HepG2 (cell line): ENCODE measurements at regions not wholly inside any gene's neighbourhood (a gene's known extent, or its start where the extent isn't known, plus 50 kb on each side); places are given as distances from the start of the nearest gene placed in this dataset.

Source experiments
- ATAC-seq: fragments of 200-7000 bp; cut with Tn5 transposase; 3 replicates; pipeline ENCODE4 v1.9.1; 2020; ENCODE audit warnings: mild to moderate bottlenecking, moderate library complexity
- BruUV-seq: library from RNA; stranded (reverse); fragments of 400-500 nt; replicated peaks from 2 replicates; lab custom pipeline; 2021; lab: Mats Ljungman, UMichigan
- CTCF ChIA-PET: fragments of 300-600 bp; formaldehyde crosslinking; extraction: SDS; loops from one replicate; lab custom pipeline; 2021; ENCODE audit warnings: low total read pairs, inconsistent platforms, low intra/inter-chr PET ratio; lab: Yijun Ruan, JAX
- POLR2A ChIA-PET: fragments of 350-600 bp; sonication (Branson Sonifier 250); formaldehyde crosslinking; loops from one replicate; lab custom pipeline; 2020; ENCODE audit warnings: antibody characterized with exemption, inconsistent platforms; lab: Yijun Ruan, JAX
- DNase-seq: peaks from one replicate; pipeline ENCODE4 v3.0.0-alpha.2; 2015; ENCODE audit warnings: low spot score
- FAIRE-seq: peaks from 3 replicates; lab custom pipeline; 2011; peaks lifted over from hg19 to GRCh38; lab: Jason Lieb, UNC
- H2AFZ ChIP-seq: one replicate; pipeline ENCODE4 v1.6.1; 2011; ENCODE audit warnings: low read length, inconsistent platforms
- H3K27ac ChIP-seq: fragments of 300-600 bp; 3 replicates; pipeline ENCODE4 v1.8.0; 2011; ENCODE audit warnings: mixed run types, mild to moderate bottlenecking, mixed read lengths, low read length, inconsistent platforms; ENCODE audit not compliant: insufficient read depth; ENCODE audit errors: extremely low read length
- H3K27me3 ChIP-seq, 2 experiments: fragments of 200-600 bp in 1 of 2; 2 replicates in 1 of 2; 3 replicates in 1 of 2; pipeline versions ENCODE4 v1.6.0 to v1.8.0; 2011; ENCODE audit warnings: low read length in 2 of 2, mild to moderate bottlenecking in 2 of 2, moderate library complexity in 2 of 2, inconsistent platforms in 1 of 2; ENCODE audit not compliant: insufficient read depth in 2 of 2, control insufficient read depth in 1 of 2
- H3K36me3 ChIP-seq, 2 experiments: fragments of 200-600 bp in 1 of 2; replicated peaks in 1 of 2; 2 replicates in 1 of 2; 3 replicates in 1 of 2; pipeline versions ENCODE4 v1.5.1 to v1.8.0; 2011; ENCODE audit warnings: low read length in 2 of 2, inconsistent platforms in 1 of 2; ENCODE audit not compliant: insufficient read depth in 2 of 2, control insufficient read depth in 1 of 2
- H3K4me1 ChIP-seq: 2 replicates; pipeline ENCODE4 v1.5.1; 2012; ENCODE audit warnings: low read length, inconsistent platforms; ENCODE audit not compliant: insufficient read depth
- H3K4me2 ChIP-seq: 2 replicates; pipeline ENCODE4 v1.6.0; 2011; ENCODE audit warnings: low read depth, low read length, inconsistent platforms
- H3K4me3 ChIP-seq, 3 experiments: fragments of 200-600 bp in 1 of 3; sonication (generic), shearing (Covaris generic) in 1 of 3; replicated peaks in 1 of 3; 2 replicates each; pipeline ENCODE4 v1.5.1; 2011 to 2016; ENCODE audit warnings: low read length in 3 of 3, inconsistent platforms in 2 of 3, low read depth in 2 of 3, mild to moderate bottlenecking in 2 of 3, control low read depth in 1 of 3, mixed read lengths in 1 of 3; ENCODE audit not compliant: insufficient read depth in 1 of 3
- H3K79me2 ChIP-seq: one replicate; pipeline ENCODE4 v1.6.1; 2011; ENCODE audit warnings: low read length, inconsistent platforms; ENCODE audit not compliant: insufficient read depth
- H3K9ac ChIP-seq: 2 replicates; pipeline ENCODE4 v1.6.0; 2011; ENCODE audit warnings: mild to moderate bottlenecking, low read depth, low read length, inconsistent platforms; ENCODE audit not compliant: insufficient read depth
- H3K9me3 ChIP-seq: 2 replicates; pipeline ENCODE4 v1.5.1; 2012; ENCODE audit warnings: mild to moderate bottlenecking, low read length
- H4K20me1 ChIP-seq: 2 replicates; pipeline ENCODE4 v1.6.0; 2011; ENCODE audit warnings: inconsistent platforms, mild to moderate bottlenecking, low read length, moderate library complexity; ENCODE audit not compliant: insufficient read depth
- HNRNPL ChIP-seq: fragments of 200-400 bp; formaldehyde crosslinking; IDR thresholded peaks from 2 replicates; pipeline ENCODE4 v1.6.1; 2017; ENCODE audit warnings: mild to moderate bottlenecking, low read depth, low read length
- MEIS2 ChIP-seq: sonication (generic); formaldehyde crosslinking; IDR thresholded peaks from 2 replicates; pipeline ENCODE4 v1.9.0; 2021; ENCODE audit warnings: mild to moderate bottlenecking, missing genetic modification reagents
- PBX3 ChIP-seq: sonication (generic); formaldehyde crosslinking; IDR thresholded peaks from 2 replicates; pipeline ENCODE4 v1.8.1; 2023; ENCODE audit warnings: missing genetic modification reagents, inconsistent platforms, borderline replicate concordance
- SIX4 ChIP-seq: sonication (generic); formaldehyde crosslinking; IDR thresholded peaks from 2 replicates; pipeline ENCODE4 v1.4.0; 2020; ENCODE audit warnings: missing genetic modification reagents
- SMAD1 ChIP-seq: sonication (generic); formaldehyde crosslinking; IDR thresholded peaks from 2 replicates; pipeline ENCODE4 v1.4.0; 2020; ENCODE audit warnings: missing genetic modification reagents, low read depth, mild to moderate bottlenecking, borderline replicate concordance
- SSRP1 ChIP-seq: IDR thresholded peaks from 2 replicates; pipeline ENCODE4 v1.6.1; 2016; ENCODE audit warnings: control low read depth
- USF2 ChIP-seq, 2 experiments: sonication (generic) in 1 of 2; formaldehyde crosslinking in 1 of 2; IDR thresholded peaks; 2 replicates each; pipeline versions ENCODE4 v1.5.1 to v1.6.1; 2011 to 2020; ENCODE audit warnings: borderline replicate concordance in 1 of 2, low read depth in 1 of 2, low read length in 1 of 2, mild to moderate bottlenecking in 1 of 2, missing genetic modification reagents in 1 of 2, moderate library complexity in 1 of 2
- ZNF431 ChIP-seq: sonication (generic); formaldehyde crosslinking; IDR thresholded peaks from 2 replicates; pipeline ENCODE4 v1.9.0; 2022; ENCODE audit warnings: missing genetic modification reagents, low read depth, mild to moderate bottlenecking, borderline replicate concordance
- WGBS: methylation state at CpG from one replicate; pipeline ENCODE4 v1.1.6; 2017; ENCODE audit warnings: low lambda C conversion rate; 5-methylcytosine and 5-hydroxymethylcytosine counted together
- in situ Hi-C: cut with HindIII; loops from 2 replicates; pipeline ENCODE4 v1.10.0; 2017; ENCODE audit warnings: low pct_unique_long_range_greater_than_20kb; ENCODE audit not compliant: extremely low pct_ligation_motif_present
- intact Hi-C: fragments of 100-400 bp; cut with micrococcal nuclease; formaldehyde crosslinking; loops from one replicate; pipeline ENCODE4 v1.10.0; 2022; ENCODE audit not compliant: unreplicated experiment
- TF ChIP-seq, protein P1 (sequence below): sonication (generic); formaldehyde crosslinking; IDR thresholded peaks from 2 replicates; pipeline ENCODE4 v1.4.0; 2020; ENCODE audit warnings: missing genetic modification reagents, borderline replicate concordance

GRCh38 chr2:196335221-196335634 is 163.8 kb upstream of the STK17B start (continued):
- TF ChIP-seq SIX4 (CRISPR knock-in tag) (no peak), USF2 (IDR thresholded peaks at IDR 0.05; ENCODE audit: low read depth, low read length) (no peak), USF2 (CRISPR knock-in tag; IDR thresholded peaks at IDR 0.05; ENCODE audit: borderline replicate concordance) (no peak), ZNF431 (CRISPR knock-in tag) (no peak)

GRCh38 chr2:196336207-196336606 is 164.8 kb upstream of the STK17B start:
- BruUV-seq = no TSS peak
- FAIRE-seq = no peak
- no peak overlapping the region for H3K27ac ChIP-seq

More at GRCh38 chr2:196336207-196336606, 164.8 kb upstream of the STK17B start:
- 0% methylated on average over 6 of the region's 6 CpGs for WGBS
- Histone ChIP-seq H3K36me3 (no peaks in the 10 kb centered on the region), H4K20me1 (no peaks in the 10 kb centered on the region)
- CTCF ChIA-PET = interaction anchor here (1.0 to 3.1 kb wide), 2 partner anchors 38 to 205 kb away, joined by 3 to 54 read pairs; no protein-coding TSS in a partner anchor
- TF ChIP-seq SSRP1 (CRISPR knock-in tag) (no peak), SMAD1 (no peak), MEIS2 (CRISPR knock-in tag) (no peak), PBX3 (CRISPR knock-in tag) (no peak), HNRNPL (no peak)
- TF ChIP-seq, protein P1, sequence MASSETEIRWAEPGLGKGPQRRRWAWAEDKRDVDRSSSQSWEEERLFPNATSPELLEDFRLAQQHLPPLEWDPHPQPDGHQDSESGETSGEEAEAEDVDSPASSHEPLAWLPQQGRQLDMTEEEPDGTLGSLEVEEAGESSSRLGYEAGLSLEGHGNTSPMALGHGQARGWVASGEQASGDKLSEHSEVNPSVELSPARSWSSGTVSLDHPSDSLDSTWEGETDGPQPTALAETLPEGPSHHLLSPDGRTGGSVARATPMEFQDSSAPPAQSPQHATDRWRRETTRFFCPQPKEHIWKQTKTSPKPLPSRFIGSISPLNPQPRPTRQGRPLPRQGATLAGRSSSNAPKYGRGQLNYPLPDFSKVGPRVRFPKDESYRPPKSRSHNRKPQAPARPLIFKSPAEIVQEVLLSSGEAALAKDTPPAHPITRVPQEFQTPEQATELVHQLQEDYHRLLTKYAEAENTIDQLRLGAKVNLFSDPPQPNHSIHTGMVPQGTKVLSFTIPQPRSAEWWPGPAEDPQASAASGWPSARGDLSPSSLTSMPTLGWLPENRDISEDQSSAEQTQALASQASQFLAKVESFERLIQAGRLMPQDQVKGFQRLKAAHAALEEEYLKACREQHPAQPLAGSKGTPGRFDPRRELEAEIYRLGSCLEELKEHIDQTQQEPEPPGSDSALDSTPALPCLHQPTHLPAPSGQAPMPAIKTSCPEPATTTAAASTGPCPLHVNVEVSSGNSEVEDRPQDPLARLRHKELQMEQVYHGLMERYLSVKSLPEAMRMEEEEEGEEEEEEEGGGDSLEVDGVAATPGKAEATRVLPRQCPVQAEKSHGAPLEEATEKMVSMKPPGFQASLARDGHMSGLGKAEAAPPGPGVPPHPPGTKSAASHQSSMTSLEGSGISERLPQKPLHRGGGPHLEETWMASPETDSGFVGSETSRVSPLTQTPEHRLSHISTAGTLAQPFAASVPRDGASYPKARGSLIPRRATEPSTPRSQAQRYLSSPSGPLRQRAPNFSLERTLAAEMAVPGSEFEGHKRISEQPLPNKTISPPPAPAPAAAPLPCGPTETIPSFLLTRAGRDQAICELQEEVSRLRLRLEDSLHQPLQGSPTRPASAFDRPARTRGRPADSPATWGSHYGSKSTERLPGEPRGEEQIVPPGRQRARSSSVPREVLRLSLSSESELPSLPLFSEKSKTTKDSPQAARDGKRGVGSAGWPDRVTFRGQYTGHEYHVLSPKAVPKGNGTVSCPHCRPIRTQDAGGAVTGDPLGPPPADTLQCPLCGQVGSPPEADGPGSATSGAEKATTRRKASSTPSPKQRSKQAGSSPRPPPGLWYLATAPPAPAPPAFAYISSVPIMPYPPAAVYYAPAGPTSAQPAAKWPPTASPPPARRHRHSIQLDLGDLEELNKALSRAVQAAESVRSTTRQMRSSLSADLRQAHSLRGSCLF (CRISPR knock-in tag) = no peak
- TF ChIP-seq, all 625 proteins: peak for 0
- H3K4me2 ChIP-seq = no peak overlapping the region
- H3K79me2 ChIP-seq = no peaks in the 10 kb centered on the region
- DNase-seq = no peak
- no peaks in the 10 kb centered on the region for H3K27me3 ChIP-seq
- intact Hi-C loops (no loop called here), in situ Hi-C loops (loop anchor here (5.0 kb wide), 1 partner anchor 204 kb away; no protein-coding TSS in a partner anchor)
- H3K4me1 ChIP-seq = no peaks in the 10 kb centered on the region
- no peaks in the 10 kb centered on the region for H3K9me3 ChIP-seq
- POLR2A ChIA-PET = no interaction called here
- no peak overlapping the region for H3K4me3 ChIP-seq
- H3K9ac ChIP-seq = no peak overlapping the region
- H2AFZ ChIP-seq = no peak overlapping the region
- no peak for ATAC-seq
